Peyer's patch (tissue), 4 donors: ENCODE measurements at regions not wholly inside any gene's neighbourhood (a gene's known extent, or its start where the extent isn't known, plus 50 kb on each side); places are given as distances from the start of the nearest gene placed in this dataset.
A peak's percentile ranks its signal among the peaks of the same experiment; 100 is the strongest.

Source experiments
- DNase-seq, 3 donors: peaks; one replicate each; pipeline ENCODE4 v3.0.0-alpha.2; 2017 to 2019
- H3K27ac ChIP-seq, 4 donors: fragments of 200-600 bp; sonication (generic); one replicate each; pipeline ENCODE4 v1.5.1; 2016 to 2019
- H3K27me3 ChIP-seq, 2 donors: fragments of 200-600 bp; sonication (generic); one replicate each; pipeline ENCODE4 v1.5.1; 2019
- H3K36me3 ChIP-seq, 3 donors: fragments of 200-600 bp; sonication (generic); one replicate each; pipeline ENCODE4 v1.5.1; 2016 to 2019
- H3K4me1 ChIP-seq, 4 donors: fragments of 200-600 bp; sonication (generic); one replicate each; pipeline ENCODE4 v1.5.1; 2016 to 2019
- H3K4me3 ChIP-seq, 4 donors: fragments of 200-600 bp; sonication (generic); 1 replicate in 3 of 4; 2 replicates in 1 of 4; pipeline ENCODE4 v1.5.1; 2016 to 2019; ENCODE audit warnings: mild to moderate bottlenecking in 1 of 4
- H3K9me3 ChIP-seq, 4 donors: fragments of 200-600 bp; sonication (generic); one replicate each; pipeline ENCODE4 v1.5.1; 2016 to 2019; ENCODE audit warnings: mild to moderate bottlenecking in 1 of 4
- CTCF ChIP-seq, 6 experiments: fragments of 450-650 bp in 4 of 6; fragments of 200-600 bp in 2 of 6; sonication (generic) in 1 of 6; IDR thresholded peaks; one replicate each; pipeline ENCODE4 v1.5.1; 2017 to 2019; ENCODE audit warnings: antibody characterized with exemption in 6 of 6, mild to moderate bottlenecking in 3 of 6, moderate library complexity in 1 of 6
- POLR2A ChIP-seq, 2 donors: fragments of 450-650 bp; IDR thresholded peaks; one replicate each; pipeline ENCODE4 v1.5.1; 2017; ENCODE audit warnings: antibody characterized with exemption in 2 of 2, mild to moderate bottlenecking in 2 of 2, moderate library complexity in 2 of 2

GRCh38 chr6:132936646-132937045 is 122.3 kb downstream of the RPS12 start:
- Histone ChIP-seq H3K9me3 (no peaks in the 10 kb centered on the region), H3K36me3 (no peaks in the 10 kb centered on the region), H3K27me3 (no peaks in the 10 kb centered on the region), H3K4me3 (no peak overlapping the region), H3K27ac (no peak overlapping the region), H3K4me1 (no peaks in the 10 kb centered on the region)
- TF ChIP-seq CTCF (IDR thresholded peaks at IDR 0.05) = no peak
- no peak for TF ChIP-seq POLR2A (IDR thresholded peaks at IDR 0.05)
- no peak for DNase-seq

DNA sequence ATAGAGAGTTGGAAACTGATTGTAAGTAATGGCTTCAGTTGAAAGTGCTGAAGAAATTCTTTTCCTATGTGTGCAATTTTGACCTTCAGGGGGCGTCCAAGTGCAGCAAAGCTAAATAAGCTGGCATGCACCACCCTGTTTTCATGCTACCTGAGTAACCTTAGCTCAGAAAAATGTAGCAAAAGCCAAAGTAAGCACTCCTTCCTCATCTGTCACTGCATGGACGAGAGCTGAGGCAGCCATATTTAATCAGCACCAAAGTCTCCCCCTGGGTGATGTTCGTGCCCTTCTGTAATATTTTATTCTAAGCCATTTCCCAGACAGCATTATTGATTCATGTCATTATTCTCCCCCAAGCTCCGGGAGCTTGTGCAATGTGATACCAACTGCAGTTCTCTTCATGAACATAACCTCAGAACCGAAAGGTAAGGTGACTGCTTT is 123.1 kb downstream of the RPS12 start:
- no peaks in the 10 kb centered on the region for H3K27me3 ChIP-seq
- H3K36me3 ChIP-seq = no peaks in the 10 kb centered on the region
- no peak overlapping the region for H3K27ac ChIP-seq
- no peaks in the 10 kb centered on the region for H3K9me3 ChIP-seq
- no peak overlapping the region for H3K4me3 ChIP-seq
- TF ChIP-seq CTCF (IDR thresholded peaks at IDR 0.05) (peak in 2 of 6 experiments; percentile 17 to 21), POLR2A (IDR thresholded peaks at IDR 0.05) (no peak)
- H3K4me1 ChIP-seq = no peaks in the 10 kb centered on the region
- DNase-seq = no peak

DNA sequence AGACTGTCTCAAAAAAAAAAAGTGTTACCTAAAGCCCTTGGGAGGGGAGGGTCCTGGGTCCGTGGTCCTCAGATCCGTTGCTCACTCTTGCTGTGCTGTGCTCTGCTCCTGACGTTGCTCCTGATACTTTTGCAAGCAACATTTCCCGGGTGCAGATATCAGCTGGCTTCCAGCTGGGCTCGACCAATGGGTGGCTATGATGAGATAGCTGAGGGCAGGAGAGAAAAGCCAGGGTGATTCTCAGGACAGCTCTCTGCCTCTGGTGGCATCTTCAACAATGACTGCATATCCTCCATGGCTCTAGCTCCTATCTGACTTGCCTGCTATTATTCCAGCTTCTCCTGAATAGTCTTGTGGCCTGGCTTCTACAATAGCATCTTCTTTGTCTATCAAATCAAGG is 134.5 kb downstream of the RPS12 start:
- no peak overlapping the region for H3K4me3 ChIP-seq
- no peaks in the 10 kb centered on the region for H3K27me3 ChIP-seq
- TF ChIP-seq CTCF (IDR thresholded peaks at IDR 0.05) (no peak), POLR2A (IDR thresholded peaks at IDR 0.05) (no peak)
- no peak for DNase-seq
- no peaks in the 10 kb centered on the region for H3K4me1 ChIP-seq
- H3K27ac ChIP-seq = no peak overlapping the region
- H3K36me3 ChIP-seq = no peaks in the 10 kb centered on the region
- no peaks in the 10 kb centered on the region for H3K9me3 ChIP-seq

DNA sequence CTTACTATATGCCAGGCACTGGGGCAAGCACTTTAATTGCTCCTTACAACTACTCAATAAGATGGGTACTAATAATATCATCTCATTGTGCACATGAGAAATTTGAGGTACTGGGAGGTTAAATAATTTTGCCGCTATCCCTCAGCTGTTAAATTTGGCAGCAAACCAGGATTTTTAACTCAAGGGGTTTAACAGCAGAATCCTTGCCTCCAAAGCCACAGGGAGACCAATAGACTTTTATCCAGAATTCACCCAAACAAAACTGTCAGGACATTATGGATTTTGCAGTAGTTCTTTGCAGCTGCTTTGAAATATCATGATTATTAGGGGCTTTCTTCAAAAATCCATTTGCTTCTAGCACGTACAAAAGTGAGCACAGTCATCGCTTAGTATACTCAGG is 136.2 kb downstream of the RPS12 start:
- H3K27ac ChIP-seq = no peak overlapping the region
- H3K9me3 ChIP-seq = no peaks in the 10 kb centered on the region
- no peak overlapping the region for H3K4me3 ChIP-seq
- DNase-seq = no peak
- no peaks in the 10 kb centered on the region for H3K4me1 ChIP-seq
- no peaks in the 10 kb centered on the region for H3K36me3 ChIP-seq
- TF ChIP-seq POLR2A (IDR thresholded peaks at IDR 0.05) (no peak), CTCF (IDR thresholded peaks at IDR 0.05) (no peak)
- no peaks in the 10 kb centered on the region for H3K27me3 ChIP-seq

DNA sequence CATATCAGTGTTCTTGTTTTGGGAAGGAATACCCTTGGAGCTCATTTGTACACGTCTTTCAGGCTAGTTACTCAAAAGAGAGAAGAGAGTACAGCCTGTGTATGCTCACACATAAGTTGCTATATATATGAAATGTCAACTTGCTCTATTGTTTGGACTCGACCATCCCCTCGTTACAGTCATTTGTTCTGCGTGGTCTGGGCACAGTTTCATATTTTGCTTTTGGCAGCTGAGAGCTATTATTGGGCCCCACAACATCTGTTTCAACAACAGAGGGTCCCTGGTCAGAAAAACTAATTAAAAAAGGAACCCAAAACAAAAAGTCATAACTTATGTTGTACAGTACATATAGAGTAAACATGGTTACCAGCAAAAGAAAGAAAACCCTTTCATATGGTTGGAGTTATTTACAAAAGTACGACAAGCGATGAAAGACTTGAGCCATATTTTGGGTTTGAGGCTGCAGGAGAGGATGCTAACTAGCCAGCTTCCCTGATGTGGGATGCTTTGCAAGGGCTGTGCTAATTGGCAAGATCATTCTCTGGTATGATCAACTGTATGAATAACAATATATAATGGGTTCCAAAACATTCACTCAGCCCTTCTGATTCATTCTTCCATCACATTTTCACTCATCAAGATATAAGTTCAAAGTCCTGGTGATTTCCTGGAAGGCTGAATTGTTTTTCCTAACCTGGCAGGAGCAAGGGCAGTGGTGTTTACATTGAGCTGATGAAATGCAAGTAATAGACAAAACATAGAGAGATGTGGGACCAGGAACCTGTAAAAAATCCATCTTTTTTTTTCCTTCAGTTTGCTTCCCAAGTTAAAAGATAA is 137.9 kb downstream of the RPS12 start:
- H3K36me3 ChIP-seq = no peaks in the 10 kb centered on the region
- TF ChIP-seq POLR2A (IDR thresholded peaks at IDR 0.05) (no peak), CTCF (IDR thresholded peaks at IDR 0.05) (no peak)
- no peak overlapping the region for H3K4me3 ChIP-seq
- no peaks in the 10 kb centered on the region for H3K4me1 ChIP-seq
- no peaks in the 10 kb centered on the region for H3K9me3 ChIP-seq
- no peaks in the 10 kb centered on the region for H3K27me3 ChIP-seq
- no peak overlapping the region for H3K27ac ChIP-seq
- no peak for DNase-seq
